ENCODE measurements at regions not wholly inside any gene's neighbourhood (a gene's known extent, or its start where the extent isn't known, plus 50 kb on each side); places are given as distances from the start of the nearest gene placed in this dataset.

- TF ChIP-seq, protein P1, sequence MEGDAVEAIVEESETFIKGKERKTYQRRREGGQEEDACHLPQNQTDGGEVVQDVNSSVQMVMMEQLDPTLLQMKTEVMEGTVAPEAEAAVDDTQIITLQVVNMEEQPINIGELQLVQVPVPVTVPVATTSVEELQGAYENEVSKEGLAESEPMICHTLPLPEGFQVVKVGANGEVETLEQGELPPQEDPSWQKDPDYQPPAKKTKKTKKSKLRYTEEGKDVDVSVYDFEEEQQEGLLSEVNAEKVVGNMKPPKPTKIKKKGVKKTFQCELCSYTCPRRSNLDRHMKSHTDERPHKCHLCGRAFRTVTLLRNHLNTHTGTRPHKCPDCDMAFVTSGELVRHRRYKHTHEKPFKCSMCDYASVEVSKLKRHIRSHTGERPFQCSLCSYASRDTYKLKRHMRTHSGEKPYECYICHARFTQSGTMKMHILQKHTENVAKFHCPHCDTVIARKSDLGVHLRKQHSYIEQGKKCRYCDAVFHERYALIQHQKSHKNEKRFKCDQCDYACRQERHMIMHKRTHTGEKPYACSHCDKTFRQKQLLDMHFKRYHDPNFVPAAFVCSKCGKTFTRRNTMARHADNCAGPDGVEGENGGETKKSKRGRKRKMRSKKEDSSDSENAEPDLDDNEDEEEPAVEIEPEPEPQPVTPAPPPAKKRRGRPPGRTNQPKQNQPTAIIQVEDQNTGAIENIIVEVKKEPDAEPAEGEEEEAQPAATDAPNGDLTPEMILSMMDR (IDR thresholded peaks at IDR 0.05), result no peak
- no peak for TF ChIP-seq POLR2A (IDR thresholded peaks at IDR 0.05)
These were observed 1124.4 kb downstream of the NXPH1 start for GRCh38 chr7:9557853-9558252.
